ENCODE measurements at regions not wholly inside any gene's neighbourhood (a gene's known extent, or its start where the extent isn't known, plus 50 kb on each side); places are given as distances from the start of the nearest gene placed in this dataset.

- no peak for TF ChIP-seq POLR2A (IDR thresholded peaks at IDR 0.05; ENCODE audit: low read depth, low read length)
- TF ChIP-seq POLR2AphosphoS5 (IDR thresholded peaks at IDR 0.05; ENCODE audit: low read depth, low read length), result no peak
- no peak for TF ChIP-seq TAF1 (IDR thresholded peaks at IDR 0.05; ENCODE audit: low read depth, low read length)
These were observed 196.3 kb upstream of the TPM1 start for GRCh38 chr15:62846131-62846804.
